IMR-90 (cell line): ENCODE measurements at regions not wholly inside any gene's neighbourhood (a gene's known extent, or its start where the extent isn't known, plus 50 kb on each side); places are given as distances from the start of the nearest gene placed in this dataset.

ENCODE experiments used
- MAZ ChIP-seq: IDR thresholded peaks from 2 replicates; pipeline ENCODE4 v1.6.1; 2012; ENCODE audit warnings: low read depth, mild to moderate bottlenecking, low read length, improper control_type of control experiment, moderate library complexity, borderline replicate concordance
- MXI1 ChIP-seq: IDR thresholded peaks from 2 replicates; pipeline ENCODE4 v1.6.1; 2012; ENCODE audit warnings: low read depth, mild to moderate bottlenecking, low read length, moderate library complexity, borderline replicate concordance
- POLR2A ChIP-seq: IDR thresholded peaks from 2 replicates; pipeline ENCODE4 v1.6.1; 2012; ENCODE audit warnings: mild to moderate bottlenecking, low read depth, low read length
- RAD21 ChIP-seq: IDR thresholded peaks from 2 replicates; pipeline ENCODE4 v1.6.1; 2012; ENCODE audit warnings: low read length, improper control_type of control experiment
- TF ChIP-seq, protein P1 (sequence below): conservative IDR thresholded peaks from 2 replicates; pipeline ENCODE4 v1.5.1; 2012; ENCODE audit warnings: mild to moderate bottlenecking, low read depth, low read length, improper control_type of control experiment

DNA sequence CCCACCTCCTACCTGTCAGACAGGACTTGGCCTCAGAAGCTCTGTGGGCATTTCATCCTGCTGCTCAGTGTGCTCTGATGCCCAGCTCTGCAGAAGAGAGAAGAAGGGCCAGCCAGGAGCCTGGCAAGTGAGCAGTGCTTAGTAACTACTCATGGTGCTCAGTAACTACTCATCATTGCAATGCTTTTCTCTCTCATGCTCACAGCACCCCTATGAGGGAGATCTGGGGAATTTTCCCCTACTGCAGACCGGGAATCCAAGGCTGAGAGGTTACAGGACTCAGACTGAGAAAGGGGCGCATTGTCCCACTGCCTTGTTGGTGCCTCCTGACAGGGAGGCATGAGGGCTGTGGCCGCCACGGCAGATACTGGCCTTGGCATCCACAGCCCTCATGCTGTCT lies 261.1 kb downstream of the C16orf95 start:
- TF ChIP-seq, protein P1, sequence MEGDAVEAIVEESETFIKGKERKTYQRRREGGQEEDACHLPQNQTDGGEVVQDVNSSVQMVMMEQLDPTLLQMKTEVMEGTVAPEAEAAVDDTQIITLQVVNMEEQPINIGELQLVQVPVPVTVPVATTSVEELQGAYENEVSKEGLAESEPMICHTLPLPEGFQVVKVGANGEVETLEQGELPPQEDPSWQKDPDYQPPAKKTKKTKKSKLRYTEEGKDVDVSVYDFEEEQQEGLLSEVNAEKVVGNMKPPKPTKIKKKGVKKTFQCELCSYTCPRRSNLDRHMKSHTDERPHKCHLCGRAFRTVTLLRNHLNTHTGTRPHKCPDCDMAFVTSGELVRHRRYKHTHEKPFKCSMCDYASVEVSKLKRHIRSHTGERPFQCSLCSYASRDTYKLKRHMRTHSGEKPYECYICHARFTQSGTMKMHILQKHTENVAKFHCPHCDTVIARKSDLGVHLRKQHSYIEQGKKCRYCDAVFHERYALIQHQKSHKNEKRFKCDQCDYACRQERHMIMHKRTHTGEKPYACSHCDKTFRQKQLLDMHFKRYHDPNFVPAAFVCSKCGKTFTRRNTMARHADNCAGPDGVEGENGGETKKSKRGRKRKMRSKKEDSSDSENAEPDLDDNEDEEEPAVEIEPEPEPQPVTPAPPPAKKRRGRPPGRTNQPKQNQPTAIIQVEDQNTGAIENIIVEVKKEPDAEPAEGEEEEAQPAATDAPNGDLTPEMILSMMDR, result peak; percentile 63
- TF ChIP-seq MXI1 (no peak), RAD21 (peak; percentile 73), MAZ (no peak), POLR2A (no peak)
